ENCODE measurements at regions not wholly inside any gene's neighbourhood (a gene's known extent, or its start where the extent isn't known, plus 50 kb on each side); places are given as distances from the start of the nearest gene placed in this dataset.

DNA sequence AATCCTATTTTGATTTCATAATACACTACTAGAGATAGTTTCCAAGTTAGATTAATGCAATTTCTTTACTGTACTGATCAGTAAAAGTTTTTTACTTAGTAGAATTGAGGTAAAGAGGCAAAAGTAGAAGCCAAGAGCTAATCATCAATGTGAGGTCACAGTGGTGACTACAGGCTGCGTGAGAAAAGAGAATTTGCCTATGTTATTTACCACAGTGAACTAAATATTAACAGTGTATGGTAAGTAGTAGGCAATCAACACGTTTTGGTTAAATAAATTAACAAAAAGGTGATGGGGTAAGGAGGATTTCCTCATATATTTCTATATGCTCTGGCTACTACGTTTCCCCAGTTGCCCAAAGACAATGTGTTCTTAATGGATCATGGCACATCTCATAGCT is 202.2 kb upstream of the CMC1 start:
- FAIRE-seq (no peak), ATAC-seq (no peak), DNase-seq (ENCODE audit: low spot score) (no peak)
- Histone ChIP-seq H3K4me2 (ENCODE audit: low read depth, low read length) (no peak overlapping the region), H3K36me3 (replicated peaks in 1 of 2; ENCODE audit: control insufficient read depth in 1 of 2, insufficient read depth in 2 of 2, low read length in 2 of 2) (no peaks in the 10 kb centered on the region), H3K27me3 (ENCODE audit: control insufficient read depth in 1 of 2, insufficient read depth in 2 of 2, low read length in 2 of 2) (no peaks in the 10 kb centered on the region), H3K9me3 (ENCODE audit: low read length) (no peaks in the 10 kb centered on the region), H3K4me3 (replicated peaks in 1 of 3; ENCODE audit: insufficient read depth in 1 of 3, low read depth in 2 of 3, low read length in 3 of 3) (no peak overlapping the region), H3K9ac (ENCODE audit: insufficient read depth, low read depth, low read length) (no peak overlapping the region), H3K27ac (ENCODE audit: extremely low read length, insufficient read depth, low read length) (no peak overlapping the region), H4K20me1 (ENCODE audit: insufficient read depth, low read length) (no peaks in the 10 kb centered on the region), H3K4me1 (ENCODE audit: insufficient read depth, low read length) (no peaks in the 10 kb centered on the region), H3K79me2 (ENCODE audit: insufficient read depth, low read length) (no peaks in the 10 kb centered on the region), H2AFZ (ENCODE audit: low read length) (no peak overlapping the region)
- intact Hi-C loops (cut with micrococcal nuclease; ENCODE audit: unreplicated experiment) (no loop called here), in situ Hi-C loops (cut with HindIII; ENCODE audit: extremely low pct_ligation_motif_present, low pct_unique_long_range_greater_than_20kb) (no loop called here)
- WGBS (ENCODE audit: low lambda C conversion rate): 5% methylated on average over 3 of the region's 3 CpGs
- CTCF ChIA-PET (ENCODE audit: low intra/inter-chr PET ratio, low total read pairs): no interaction called here
- BruUV-seq (replicated peaks): no TSS peak
- TF ChIP-seq GTF3A (CRISPR knock-in tag; conservative IDR thresholded peaks at IDR 0.05): no peak
- TF ChIP-seq AGO1 (IDR thresholded peaks at IDR 0.05; ENCODE audit: low read depth, low read length, poor library complexity, severe bottlenecking): no peak
- TF ChIP-seq HMG20A (CRISPR knock-in tag; IDR thresholded peaks at IDR 0.05; ENCODE audit: borderline replicate concordance): no peak
- TF ChIP-seq HIVEP1 (CRISPR knock-in tag; IDR thresholded peaks at IDR 0.05): no peak
- TF ChIP-seq GFI1 (CRISPR knock-in tag; IDR thresholded peaks at IDR 0.05; ENCODE audit: borderline replicate concordance): no peak
- no peak for TF ChIP-seq ZNF101 (CRISPR knock-in tag; IDR thresholded peaks at IDR 0.05; ENCODE audit: borderline replicate concordance, low read depth)
- no peak for TF ChIP-seq JDP2 (CRISPR knock-in tag; IDR thresholded peaks at IDR 0.05; ENCODE audit: borderline replicate concordance)
- TF ChIP-seq, protein P1, sequence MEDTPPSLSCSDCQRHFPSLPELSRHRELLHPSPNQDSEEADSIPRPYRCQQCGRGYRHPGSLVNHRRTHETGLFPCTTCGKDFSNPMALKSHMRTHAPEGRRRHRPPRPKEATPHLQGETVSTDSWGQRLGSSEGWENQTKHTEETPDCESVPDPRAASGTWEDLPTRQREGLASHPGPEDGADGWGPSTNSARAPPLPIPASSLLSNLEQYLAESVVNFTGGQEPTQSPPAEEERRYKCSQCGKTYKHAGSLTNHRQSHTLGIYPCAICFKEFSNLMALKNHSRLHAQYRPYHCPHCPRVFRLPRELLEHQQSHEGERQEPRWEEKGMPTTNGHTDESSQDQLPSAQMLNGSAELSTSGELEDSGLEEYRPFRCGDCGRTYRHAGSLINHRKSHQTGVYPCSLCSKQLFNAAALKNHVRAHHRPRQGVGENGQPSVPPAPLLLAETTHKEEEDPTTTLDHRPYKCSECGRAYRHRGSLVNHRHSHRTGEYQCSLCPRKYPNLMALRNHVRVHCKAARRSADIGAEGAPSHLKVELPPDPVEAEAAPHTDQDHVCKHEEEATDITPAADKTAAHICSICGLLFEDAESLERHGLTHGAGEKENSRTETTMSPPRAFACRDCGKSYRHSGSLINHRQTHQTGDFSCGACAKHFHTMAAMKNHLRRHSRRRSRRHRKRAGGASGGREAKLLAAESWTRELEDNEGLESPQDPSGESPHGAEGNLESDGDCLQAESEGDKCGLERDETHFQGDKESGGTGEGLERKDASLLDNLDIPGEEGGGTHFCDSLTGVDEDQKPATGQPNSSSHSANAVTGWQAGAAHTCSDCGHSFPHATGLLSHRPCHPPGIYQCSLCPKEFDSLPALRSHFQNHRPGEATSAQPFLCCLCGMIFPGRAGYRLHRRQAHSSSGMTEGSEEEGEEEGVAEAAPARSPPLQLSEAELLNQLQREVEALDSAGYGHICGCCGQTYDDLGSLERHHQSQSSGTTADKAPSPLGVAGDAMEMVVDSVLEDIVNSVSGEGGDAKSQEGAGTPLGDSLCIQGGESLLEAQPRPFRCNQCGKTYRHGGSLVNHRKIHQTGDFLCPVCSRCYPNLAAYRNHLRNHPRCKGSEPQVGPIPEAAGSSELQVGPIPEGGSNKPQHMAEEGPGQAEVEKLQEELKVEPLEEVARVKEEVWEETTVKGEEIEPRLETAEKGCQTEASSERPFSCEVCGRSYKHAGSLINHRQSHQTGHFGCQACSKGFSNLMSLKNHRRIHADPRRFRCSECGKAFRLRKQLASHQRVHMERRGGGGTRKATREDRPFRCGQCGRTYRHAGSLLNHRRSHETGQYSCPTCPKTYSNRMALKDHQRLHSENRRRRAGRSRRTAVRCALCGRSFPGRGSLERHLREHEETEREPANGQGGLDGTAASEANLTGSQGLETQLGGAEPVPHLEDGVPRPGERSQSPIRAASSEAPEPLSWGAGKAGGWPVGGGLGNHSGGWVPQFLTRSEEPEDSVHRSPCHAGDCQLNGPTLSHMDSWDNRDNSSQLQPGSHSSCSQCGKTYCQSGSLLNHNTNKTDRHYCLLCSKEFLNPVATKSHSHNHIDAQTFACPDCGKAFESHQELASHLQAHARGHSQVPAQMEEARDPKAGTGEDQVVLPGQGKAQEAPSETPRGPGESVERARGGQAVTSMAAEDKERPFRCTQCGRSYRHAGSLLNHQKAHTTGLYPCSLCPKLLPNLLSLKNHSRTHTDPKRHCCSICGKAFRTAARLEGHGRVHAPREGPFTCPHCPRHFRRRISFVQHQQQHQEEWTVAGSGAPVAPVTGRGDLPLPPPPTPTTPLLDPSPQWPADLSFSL (CRISPR knock-in tag; IDR thresholded peaks at IDR 0.05): no peak
- TF ChIP-seq FOXC1 (CRISPR knock-in tag; IDR thresholded peaks at IDR 0.05; ENCODE audit: borderline replicate concordance): no peak
- no peak for TF ChIP-seq GZF1 (CRISPR knock-in tag; IDR thresholded peaks at IDR 0.05)
- TF ChIP-seq ZBTB3 (CRISPR knock-in tag; IDR thresholded peaks at IDR 0.05; ENCODE audit: borderline replicate concordance, low read depth): no peak
- TF ChIP-seq, protein P2, sequence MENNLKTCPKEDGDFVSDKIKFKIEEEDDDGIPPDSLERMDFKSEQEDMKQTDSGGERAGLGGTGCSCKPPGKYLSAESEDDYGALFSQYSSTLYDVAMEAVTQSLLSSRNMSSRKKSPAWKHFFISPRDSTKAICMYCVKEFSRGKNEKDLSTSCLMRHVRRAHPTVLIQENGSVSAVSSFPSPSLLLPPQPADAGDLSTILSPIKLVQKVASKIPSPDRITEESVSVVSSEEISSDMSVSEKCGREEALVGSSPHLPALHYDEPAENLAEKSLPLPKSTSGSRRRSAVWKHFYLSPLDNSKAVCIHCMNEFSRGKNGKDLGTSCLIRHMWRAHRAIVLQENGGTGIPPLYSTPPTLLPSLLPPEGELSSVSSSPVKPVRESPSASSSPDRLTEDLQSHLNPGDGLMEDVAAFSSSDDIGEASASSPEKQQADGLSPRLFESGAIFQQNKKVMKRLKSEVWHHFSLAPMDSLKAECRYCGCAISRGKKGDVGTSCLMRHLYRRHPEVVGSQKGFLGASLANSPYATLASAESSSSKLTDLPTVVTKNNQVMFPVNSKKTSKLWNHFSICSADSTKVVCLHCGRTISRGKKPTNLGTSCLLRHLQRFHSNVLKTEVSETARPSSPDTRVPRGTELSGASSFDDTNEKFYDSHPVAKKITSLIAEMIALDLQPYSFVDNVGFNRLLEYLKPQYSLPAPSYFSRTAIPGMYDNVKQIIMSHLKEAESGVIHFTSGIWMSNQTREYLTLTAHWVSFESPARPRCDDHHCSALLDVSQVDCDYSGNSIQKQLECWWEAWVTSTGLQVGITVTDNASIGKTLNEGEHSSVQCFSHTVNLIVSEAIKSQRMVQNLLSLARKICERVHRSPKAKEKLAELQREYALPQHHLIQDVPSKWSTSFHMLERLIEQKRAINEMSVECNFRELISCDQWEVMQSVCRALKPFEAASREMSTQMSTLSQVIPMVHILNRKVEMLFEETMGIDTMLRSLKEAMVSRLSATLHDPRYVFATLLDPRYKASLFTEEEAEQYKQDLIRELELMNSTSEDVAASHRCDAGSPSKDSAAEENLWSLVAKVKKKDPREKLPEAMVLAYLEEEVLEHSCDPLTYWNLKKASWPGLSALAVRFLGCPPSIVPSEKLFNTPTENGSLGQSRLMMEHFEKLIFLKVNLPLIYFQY (CRISPR knock-in tag; IDR thresholded peaks at IDR 0.05; ENCODE audit: borderline replicate concordance): no peak
- no peak for TF ChIP-seq SALL1 (CRISPR knock-in tag; IDR thresholded peaks at IDR 0.05)
- TF ChIP-seq ZNF24 (IDR thresholded peaks at IDR 0.05): no peak
- TF ChIP-seq ZNF30 (CRISPR knock-in tag; IDR thresholded peaks at IDR 0.05): no peak
- POLR2A ChIA-PET: no interaction called here

All from HepG2 (cell line).